CD4-positive, alpha-beta T cell treated with Interleukin-15 for 1 hour (primary cell): ENCODE measurements at regions not wholly inside any gene's neighbourhood (a gene's known extent, or its start where the extent isn't known, plus 50 kb on each side); places are given as distances from the start of the nearest gene placed in this dataset.

ENCODE experiments used
- DNase-seq: peaks from one replicate; pipeline ENCODE4 v3.0.0-alpha.2; 2020

- DNase-seq, result no peak
Measured at GRCh38 chr2:38448692-38449410, 71.8 kb upstream of the ATL2 start.

- DNase-seq, result no peak
Measured at GRCh38 chr2:38446906-38447561, 70.0 kb upstream of the ATL2 start.

- no peak for DNase-seq
Measured at GRCh38 chr2:38446418-38446817, 69.3 kb upstream of the ATL2 start.

DNA sequence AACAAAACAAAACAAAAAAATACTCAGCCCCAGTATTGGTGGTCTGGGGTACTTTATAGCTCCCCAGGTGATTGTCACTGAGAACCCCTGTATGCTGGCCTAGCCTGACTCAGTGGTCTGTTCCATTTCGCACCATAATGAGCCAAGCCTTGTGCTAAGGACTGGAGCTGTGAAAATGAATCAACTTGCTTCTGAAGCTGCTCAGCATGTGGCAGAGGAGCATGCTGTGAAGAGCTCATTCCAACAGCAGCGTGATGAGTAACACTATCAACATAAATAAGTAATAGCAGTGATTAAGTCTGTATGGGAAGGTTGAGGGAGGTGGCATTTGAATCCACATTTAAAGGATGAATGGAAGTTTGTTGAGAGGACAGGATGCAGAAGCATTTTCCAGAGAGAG lies 67.2 kb upstream of the ATL2 start:
- no peak for DNase-seq

DNA sequence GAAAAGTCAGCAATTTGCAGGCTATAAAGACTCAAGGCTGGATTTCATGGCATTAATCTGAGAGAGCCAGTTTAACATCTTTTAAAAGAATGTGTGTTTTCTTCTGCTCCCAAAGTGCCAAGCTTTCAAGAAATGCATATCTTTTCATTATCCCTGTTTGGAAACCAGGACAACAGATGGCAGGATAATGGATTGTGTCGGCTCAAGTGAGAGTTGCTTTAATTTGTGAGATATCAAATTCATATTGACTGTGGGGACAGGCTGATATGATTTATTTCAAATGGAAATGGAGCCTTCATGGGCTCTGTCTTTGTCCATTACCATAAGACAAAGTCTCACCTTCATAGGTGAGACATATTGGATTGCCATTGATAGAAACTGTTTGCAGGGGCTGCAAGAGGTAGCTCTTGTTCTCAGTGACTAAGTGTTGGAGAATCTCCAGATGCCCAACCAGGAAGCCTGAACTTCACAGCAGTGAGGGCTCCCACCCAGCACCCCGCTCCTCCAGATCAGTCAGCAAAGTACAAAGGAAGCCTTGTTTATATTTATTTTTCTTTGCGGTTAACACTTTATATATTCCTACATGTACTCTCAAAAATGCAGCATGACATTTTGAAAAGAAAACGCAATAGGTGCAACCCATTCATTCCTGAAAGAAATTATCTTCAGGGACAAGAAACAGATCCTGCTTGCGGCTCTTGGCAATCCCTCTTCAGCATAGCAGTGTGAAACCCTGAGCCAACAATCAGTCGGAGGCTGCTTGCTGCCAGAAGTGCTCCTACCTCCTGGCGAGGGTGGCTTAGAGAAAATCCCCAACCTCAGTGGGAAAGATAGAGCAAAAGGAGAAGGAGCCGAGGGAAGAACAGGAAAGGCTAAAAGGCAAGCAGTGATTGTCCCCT lies 65.8 kb upstream of the ATL2 start:
- DNase-seq, result no peak

DNA sequence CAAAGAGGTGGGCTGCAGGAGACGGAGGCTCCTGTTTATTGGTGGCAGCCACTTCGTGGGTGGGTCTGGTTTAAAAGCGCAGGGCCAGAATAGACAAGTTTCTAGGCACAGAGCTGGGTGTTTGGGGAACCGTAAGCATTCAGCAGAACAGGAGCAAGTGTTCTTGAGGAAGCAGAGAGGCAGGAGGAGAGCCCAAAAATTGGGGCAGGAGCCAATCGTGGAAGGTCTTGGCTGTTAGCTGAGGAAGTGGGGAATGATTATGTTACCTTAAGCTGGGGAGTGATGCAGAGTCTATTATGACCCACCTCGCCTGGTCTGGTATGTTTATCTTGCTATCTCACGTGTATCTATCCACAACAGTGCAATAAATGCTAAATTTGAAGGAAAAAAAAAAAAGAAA lies 64.3 kb upstream of the ATL2 start:
- DNase-seq, result no peak

- no peak for DNase-seq
Measured at GRCh38 chr2:38440655-38441054, 63.6 kb upstream of the ATL2 start.

DNA sequence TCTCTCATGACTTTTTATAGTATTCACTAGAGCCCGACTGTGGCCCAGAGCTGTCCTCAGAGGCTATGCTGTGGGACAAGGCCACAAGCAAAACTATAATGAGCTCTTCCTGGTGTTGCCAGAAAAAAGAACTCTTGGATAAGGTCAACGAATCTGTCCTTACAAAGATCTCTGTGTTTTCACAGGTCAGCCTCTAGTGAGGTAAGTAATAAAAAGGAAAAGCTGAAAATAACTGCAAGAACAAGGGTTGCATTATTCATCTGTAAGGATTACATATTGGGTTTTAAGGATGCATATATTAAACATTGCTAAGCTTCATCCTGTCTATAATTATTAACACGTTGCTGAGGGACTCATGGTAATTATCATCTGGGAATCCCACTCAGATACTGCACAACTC lies 62.8 kb upstream of the ATL2 start:
- DNase-seq, result no peak

DNA sequence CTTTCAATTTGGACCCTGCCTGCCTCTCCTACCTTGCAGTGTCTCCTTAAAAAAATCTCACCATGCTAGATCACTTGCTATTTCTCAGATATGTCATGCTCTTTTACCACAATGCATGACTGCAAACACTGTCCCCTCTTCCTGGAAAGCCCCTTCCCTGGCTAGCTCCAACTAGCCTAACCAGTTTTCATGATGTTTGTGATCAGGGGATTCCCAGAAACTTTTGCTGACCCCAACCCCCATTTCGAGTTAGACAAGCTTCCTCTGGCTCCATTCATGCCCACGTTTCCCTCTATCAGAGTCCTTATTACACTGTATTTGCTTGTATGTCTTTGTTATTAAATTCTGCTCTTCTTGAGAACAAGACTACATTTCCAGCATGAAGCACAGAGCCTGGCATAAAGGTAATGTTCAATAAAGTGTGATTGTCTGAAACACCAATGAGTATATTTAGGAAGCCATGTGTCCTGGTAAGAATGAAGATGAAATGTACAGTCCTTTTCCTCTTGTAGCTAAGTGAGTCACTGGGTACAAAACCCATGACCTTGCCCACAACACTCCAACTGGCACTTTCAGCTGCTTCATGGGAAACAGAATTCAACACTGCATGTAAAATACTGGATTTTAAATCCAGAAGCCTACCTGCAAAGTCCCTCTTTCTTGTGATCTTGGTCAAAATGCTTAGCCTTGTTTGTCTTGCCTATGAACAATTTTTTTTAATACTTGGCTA lies 62.0 kb upstream of the ATL2 start:
- no peak for DNase-seq

DNA sequence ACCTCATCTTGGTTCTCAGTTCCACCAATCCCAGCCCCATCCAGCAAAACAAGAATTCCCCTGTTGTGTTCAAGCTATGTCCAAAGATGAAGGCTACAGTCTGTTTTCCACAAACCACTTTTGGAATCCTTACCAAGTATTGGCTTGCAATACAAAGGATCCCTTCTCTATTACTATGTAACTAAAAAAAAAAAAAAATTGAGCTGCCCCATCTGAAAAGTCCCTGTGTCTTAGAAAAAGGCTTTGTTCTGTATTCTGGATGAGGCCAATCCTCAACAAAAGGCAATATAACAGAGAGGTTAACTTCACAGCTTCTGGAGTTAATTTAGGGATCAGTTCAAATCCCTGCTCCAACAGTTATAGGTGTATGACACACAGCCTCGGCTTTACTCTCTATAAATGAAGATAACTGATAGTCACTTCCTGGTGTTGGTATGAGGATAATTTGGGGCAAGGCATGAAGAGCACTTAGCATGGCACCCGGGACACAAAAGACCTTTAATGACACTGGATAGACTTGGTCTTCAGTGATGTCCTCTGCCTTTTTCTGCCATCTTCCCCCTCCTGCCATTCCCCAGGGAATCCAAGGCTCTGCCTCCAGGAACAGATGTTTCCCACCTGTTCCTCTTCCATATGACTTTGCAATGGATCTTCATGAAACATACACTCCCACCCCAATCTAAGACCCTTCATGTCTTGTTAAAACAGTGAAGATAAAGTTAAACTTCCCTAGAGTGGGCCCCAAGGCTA lies 61.2 kb upstream of the ATL2 start:
- DNase-seq, result no peak

DNA sequence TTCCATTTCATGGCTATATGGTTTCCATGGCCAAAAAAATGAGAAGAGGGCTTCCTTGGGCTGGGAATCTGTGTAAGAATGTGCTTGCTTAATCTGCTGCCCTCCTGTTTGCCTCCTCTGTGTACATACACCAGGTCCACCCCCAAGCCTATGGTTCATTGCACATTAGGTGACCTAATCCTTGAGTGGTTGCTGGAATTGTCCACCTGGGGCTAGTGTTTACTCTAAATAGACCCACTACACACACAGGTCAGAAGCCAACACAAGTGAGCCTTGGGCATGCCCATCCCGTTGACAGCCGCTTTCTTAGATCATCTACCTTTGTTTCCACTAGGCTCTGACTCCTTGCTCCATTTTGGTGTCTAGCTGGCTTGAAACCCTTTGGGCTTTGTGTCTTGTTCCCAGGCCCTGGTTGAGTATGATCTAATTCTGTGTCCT lies 59.2 kb upstream of the ATL2 start:
- DNase-seq, result no peak

DNA sequence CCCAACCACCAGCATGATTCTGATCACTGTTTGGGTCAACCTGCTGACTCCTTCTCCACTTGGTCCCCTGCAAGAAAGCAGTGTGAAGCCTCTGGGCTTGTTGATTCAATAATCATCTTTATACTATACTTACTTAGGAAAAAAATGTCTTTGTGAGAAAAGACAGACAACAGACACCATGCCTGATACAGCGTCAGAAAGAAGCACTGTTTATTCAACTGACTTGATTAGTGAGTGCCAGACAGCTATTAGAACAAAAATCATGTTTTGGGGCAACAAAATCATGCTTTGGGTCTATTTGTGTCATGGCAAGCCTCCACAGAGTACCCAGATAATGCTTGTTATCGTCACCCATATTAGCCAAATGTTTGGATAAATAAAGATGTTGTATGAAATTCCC lies 58.7 kb upstream of the ATL2 start:
- no peak for DNase-seq

GRCh38 chr2:38434595-38434994 lies 57.5 kb upstream of the ATL2 start:
- DNase-seq, result no peak

GRCh38 chr2:38433607-38433975 lies 56.5 kb upstream of the ATL2 start:
- no peak for DNase-seq

DNA sequence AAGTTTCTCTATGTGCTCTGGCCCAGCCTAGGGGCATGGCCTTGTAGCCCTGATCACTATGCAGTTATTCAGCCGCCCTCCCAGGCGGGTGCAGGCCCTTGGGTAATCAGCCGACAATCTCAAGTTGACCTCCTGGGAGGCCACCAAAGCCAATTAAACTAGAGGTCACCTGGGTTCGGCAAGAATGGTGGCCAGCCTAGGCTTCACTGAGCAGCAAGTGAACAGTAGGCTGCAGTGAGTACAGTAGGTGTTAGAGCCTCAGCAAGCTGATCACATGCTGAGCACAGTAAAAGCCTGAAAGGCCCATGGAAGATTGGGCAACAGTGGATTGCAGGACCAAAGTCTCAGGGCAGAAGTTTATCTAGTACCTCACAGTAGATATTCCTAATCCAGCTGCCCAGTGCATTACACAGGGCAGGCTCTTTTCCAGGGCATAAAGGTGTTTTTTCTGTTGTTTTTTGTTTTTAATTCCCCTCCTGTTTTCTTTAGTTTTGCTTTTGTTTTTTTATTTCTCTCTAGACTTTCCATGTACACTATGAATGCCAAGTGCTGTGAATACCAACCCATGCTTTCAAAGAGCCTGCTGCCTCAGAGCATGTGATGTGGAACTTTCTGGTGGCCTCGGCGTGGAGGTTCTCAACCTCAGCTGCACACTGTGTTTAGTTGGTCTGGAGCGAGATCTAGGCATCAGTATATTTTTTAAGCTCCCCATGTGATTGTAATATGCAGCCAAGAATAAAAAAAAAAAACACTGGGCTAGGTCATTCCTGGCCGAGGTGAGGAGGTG lies 55.9 kb upstream of the ATL2 start:
- DNase-seq, result no peak

DNA sequence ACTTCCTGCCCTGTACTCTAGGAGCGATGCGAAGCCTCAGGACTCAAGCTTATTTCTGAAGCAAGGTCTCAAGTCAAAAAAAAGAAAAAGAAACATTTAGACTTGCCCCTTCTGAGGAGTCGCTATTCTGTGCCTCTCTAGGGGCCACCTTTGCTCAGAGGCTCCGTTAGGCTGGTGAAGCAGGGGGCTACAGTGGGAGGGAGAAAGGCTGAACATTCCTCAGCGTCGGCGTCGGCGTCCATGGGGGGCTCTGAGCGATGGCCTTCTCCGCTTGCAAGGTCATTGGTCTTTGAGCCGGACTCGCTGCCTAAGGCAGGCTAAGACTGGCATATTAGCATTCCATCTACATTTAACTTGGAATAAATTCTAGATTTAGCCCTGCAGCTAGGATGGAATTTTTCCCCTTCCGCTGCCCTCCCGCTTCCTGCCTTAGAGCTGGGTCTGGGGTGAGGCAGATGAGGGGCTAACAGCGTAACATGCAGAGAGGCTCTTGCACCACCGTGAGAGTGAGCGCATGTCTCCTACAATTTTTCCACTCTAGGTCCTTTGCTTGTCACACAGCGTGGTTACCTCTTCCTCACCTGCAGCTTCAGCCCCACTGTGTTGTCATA lies 53.6 kb upstream of the ATL2 start:
- no peak for DNase-seq

DNA sequence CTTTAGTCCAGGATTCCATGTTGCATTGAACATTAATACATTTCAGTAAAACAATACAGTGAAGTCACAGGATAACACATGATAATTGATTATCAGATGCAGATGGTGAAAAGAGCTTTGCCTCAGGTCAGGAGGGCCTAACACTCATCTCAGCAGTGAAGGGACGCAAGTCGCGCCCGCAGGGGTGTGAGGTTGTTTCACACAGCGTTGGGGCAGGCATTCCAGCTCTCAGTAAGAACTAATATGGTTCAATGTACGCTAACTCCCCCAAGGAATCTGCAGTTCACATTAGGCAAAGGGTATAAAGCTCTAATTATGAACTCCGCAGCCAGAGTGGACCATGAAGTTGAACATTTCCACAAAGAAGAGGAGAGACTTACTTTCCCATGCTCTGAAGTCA lies 53.1 kb upstream of the ATL2 start:
- no peak for DNase-seq

GRCh38 chr2:38427936-38428335 lies 50.9 kb upstream of the ATL2 start:
- no peak for DNase-seq

DNA sequence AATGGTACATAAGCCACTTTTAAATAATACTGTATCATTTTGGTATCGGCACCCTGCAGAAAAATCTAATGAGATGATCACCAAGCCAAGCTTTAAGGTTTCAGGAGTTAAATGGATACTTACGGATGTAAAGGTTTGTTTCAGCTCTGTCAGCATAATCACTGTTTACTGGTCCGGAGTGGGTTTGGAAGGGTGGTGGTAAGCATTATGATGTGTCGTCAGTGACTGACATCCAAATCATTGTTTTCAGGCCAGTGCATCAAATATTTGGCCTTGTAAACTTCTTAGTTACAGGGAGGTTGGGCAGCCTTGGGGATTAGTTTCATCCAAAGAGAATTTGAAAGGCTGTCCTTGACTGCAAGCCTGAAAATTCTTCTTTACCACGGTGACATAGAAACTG lies 50.0 kb upstream of the ATL2 start:
- DNase-seq, result no peak
